RWPE1 (cell line): ENCODE measurements at regions not wholly inside any gene's neighbourhood (a gene's known extent, or its start where the extent isn't known, plus 50 kb on each side); places are given as distances from the start of the nearest gene placed in this dataset.

Source experiments
- CTCF ChIA-PET: fragments of 350-600 bp; sonication (Branson Sonifier 250); formaldehyde crosslinking; extraction: SDS; loops from one replicate; lab custom pipeline; 2021; lab: Yijun Ruan, JAX
- POLR2A ChIA-PET: fragments of 400-600 bp; formaldehyde crosslinking; extraction: SDS; loops from one replicate; lab custom pipeline; 2020; ENCODE audit warnings: antibody characterized with exemption; ENCODE audit not compliant: low non-redundant PET; lab: Yijun Ruan, JAX
- DNase-seq: peaks from one replicate; pipeline ENCODE4 v3.0.0; 2012; ENCODE audit warnings: low spot score
- H3K27ac ChIP-seq: fragments of 450-650 bp; 2 replicates; pipeline ENCODE4 v1.5.1; 2017
- TF ChIP-seq, protein P1 (sequence below): fragments of 450-650 bp; conservative IDR thresholded peaks from 2 replicates; pipeline ENCODE4 v1.5.1; 2017; ENCODE audit warnings: low read depth, mild to moderate bottlenecking

DNA sequence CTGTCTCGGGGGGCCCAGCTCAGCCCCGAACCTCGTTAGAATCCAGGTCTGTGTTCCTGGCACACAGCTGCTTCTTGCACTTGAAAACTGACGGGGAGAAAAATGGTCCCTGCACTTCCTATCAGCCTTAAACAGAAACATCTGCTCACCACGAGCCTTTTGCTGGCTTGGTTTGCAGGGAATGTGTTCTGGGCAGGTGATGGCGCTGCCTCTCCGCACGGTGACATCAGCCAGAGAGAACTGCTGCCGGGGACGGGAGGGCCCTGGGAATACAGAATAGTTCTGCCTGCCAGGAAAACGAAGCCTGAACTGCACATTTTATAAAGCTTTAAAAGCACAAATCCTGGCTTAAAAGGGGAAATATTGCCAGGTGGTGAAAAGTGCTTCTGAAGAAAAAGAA, 622.5 kb downstream of the TYW1 start:
- no peak for DNase-seq
- ChIA-PET CTCF (interaction anchor here (1.1 kb wide), 1 partner anchor 135 kb away, joined by 3 read pairs; no protein-coding TSS in a partner anchor), POLR2A (no interaction called here)
- TF ChIP-seq, protein P1, sequence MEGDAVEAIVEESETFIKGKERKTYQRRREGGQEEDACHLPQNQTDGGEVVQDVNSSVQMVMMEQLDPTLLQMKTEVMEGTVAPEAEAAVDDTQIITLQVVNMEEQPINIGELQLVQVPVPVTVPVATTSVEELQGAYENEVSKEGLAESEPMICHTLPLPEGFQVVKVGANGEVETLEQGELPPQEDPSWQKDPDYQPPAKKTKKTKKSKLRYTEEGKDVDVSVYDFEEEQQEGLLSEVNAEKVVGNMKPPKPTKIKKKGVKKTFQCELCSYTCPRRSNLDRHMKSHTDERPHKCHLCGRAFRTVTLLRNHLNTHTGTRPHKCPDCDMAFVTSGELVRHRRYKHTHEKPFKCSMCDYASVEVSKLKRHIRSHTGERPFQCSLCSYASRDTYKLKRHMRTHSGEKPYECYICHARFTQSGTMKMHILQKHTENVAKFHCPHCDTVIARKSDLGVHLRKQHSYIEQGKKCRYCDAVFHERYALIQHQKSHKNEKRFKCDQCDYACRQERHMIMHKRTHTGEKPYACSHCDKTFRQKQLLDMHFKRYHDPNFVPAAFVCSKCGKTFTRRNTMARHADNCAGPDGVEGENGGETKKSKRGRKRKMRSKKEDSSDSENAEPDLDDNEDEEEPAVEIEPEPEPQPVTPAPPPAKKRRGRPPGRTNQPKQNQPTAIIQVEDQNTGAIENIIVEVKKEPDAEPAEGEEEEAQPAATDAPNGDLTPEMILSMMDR, result no peak
- no peak overlapping the region for H3K27ac ChIP-seq

DNA sequence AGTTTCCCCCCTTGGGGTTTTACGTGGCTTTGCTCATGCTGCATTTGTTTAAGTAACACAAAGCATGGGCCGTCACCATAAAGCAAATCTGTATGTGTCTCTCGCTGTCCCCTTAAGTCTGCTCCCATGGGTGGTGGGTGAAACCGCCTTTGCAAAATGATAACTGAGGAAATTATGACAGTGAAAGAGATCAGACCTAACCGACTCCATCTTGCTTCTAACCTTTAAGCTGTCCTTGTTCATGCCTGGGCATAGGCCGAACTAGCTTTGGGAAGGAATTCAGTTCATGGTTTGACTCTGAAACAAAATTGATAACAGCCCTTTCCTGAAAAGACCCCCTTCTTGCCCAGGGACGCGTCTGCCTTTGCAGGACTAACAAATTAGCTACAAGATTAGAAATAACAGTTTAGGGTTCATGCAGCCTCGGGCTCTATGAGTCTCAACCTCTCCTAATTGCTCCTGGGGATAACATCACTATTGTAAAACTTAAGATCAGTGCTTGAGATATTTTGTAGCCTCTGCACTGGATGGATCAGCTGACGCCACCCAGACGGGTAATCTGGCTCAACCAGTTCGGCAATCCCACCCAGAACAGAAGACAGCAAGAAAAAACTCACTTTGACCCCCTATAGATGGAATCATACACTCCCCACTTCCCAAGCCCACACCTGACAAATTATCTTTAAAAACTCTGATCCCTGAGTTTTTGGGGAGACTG, 623.7 kb downstream of the TYW1 start:
- ChIA-PET POLR2A (no interaction called here), CTCF (interaction anchor here (0.6 kb wide), 1 partner anchor 135 kb away, joined by 3 read pairs; no protein-coding TSS in a partner anchor)
- no peak overlapping the region for H3K27ac ChIP-seq
- TF ChIP-seq, protein P1, result no peak
- DNase-seq, result no peak

DNA sequence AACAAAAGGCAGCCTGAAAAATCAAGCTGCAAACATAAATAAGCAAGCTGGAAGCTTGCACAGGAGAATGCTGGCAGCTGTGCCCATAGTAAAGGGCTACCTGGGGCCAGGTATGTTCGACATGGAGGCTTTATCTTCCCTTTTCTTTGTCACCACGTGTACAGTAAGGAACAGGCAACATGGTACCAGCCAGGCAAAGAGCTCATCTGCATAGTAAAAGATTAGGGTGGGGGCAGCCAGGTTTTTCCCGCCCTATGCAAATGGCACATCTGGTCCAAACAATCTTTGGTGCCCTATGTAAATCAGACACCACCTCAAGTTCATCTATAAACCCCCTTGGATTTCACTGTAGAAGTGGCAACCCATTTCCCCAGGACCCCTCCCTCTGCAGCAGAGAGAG, 625.1 kb downstream of the TYW1 start:
- DNase-seq, result no peak
- ChIA-PET CTCF (no interaction called here), POLR2A (no interaction called here)
- TF ChIP-seq, protein P1, result no peak
- H3K27ac ChIP-seq, result no peak overlapping the region

DNA sequence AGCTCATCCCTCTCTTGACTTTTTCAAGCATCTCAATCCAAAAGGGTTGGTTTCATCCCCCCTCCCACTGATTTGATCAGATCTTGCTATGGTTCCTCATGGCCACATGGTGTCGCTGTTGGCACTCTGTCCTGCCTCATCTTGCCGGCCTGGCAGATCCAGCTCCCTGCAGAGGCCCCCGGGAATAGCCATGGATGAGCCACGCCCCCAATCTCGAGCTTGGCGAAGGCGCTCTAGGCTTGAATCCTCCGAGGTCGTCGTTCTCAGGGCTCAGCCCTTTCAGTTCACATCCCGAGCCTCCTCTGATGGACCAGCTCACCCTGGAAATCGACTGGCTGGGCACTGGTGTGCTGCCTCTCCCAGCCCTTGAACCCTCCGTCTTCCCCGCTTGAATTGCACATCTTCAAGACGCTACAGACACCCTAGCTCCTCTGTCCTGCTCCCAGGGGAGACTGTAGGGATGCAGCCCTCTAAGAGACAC, 628.7 kb downstream of the TYW1 start:
- H3K27ac ChIP-seq, result no peak overlapping the region
- peak; percentile 37 for DNase-seq
- TF ChIP-seq, protein P1, result peak; percentile 34; the same call in 1 of the 2 replicates
- ChIA-PET CTCF (interaction anchor here (0.6 to 1.2 kb wide), 9 partner anchors 12 to 1350 kb away, joined by 3 to 7 read pairs (median 3); no protein-coding TSS in a partner anchor), POLR2A (no interaction called here)

DNA sequence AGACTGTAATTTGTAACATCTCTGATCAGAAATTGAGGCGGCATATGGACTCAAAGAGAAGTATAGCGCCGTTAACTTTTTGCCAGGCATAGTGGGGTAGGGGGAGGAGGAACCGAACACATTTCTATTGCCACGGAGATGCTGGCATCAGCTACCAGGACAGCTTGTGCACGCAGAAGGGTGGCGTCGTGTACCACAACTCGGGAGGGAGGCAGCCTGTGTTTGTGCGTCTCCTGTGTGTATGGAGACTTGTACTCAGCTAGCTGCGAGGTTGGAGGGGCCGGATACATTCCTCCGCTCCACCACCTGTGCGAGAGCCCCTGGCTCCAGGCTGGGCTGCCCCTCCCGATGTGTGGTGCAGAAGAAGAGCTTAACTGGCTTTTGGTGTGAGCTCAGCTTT, 634.8 kb downstream of the TYW1 start:
- DNase-seq, result no peak
- H3K27ac ChIP-seq, result no peak overlapping the region
- POLR2A ChIA-PET, result no interaction called here
- TF ChIP-seq, protein P1, result no peak
- CTCF ChIA-PET, result no interaction called here

DNA sequence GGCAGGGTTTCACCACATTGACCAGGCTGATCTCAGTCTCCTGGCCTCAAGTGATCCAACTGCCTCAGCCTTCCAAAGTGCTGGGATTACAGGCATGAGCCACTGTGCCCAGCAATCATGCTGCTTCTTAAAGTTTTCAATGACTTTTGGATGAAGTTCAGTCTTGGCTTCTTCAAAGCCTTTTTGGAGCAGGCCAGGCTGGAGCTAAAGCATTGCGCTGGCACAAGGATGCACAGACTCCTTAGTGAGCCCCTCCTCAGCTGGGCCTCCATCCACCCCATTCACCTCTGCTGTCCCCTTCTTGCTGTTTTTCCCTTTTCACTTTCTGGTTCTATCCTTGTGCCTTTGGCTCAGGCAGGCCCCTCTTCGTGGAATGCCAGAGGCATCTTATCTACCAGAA, 638.6 kb downstream of the TYW1 start:
- ChIA-PET POLR2A (no interaction called here), CTCF (interaction anchor here (0.6 kb wide), 1 partner anchor 50 kb away, joined by 3 read pairs; no protein-coding TSS in a partner anchor)

More for the DNA sequence above, 638.6 kb downstream of the TYW1 start:
- TF ChIP-seq, protein P1, result no peak
- H3K27ac ChIP-seq, result no peak overlapping the region
- DNase-seq, result no peak
